HG03558 (cell line): ENCODE measurements at regions not wholly inside any gene's neighbourhood (a gene's known extent, or its start where the extent isn't known, plus 50 kb on each side); places are given as distances from the start of the nearest gene placed in this dataset.
A peak's percentile ranks its signal among the peaks of the same experiment; 100 is the strongest.
"Not testable (repeated sequence)": the region's sequence is repeated elsewhere in the genome, so short reads cannot be mapped to it uniquely, and the experiment has no call there.

Source experiments
- ATAC-seq: cut with Tn5 transposase; IDR thresholded peaks from one replicate; pipeline ENCODE4 v1.9.1; 2021; ENCODE audit warnings: moderate number of reproducible peaks; ENCODE audit not compliant: unreplicated experiment; ENCODE audit errors: extremely low read depth

DNA sequence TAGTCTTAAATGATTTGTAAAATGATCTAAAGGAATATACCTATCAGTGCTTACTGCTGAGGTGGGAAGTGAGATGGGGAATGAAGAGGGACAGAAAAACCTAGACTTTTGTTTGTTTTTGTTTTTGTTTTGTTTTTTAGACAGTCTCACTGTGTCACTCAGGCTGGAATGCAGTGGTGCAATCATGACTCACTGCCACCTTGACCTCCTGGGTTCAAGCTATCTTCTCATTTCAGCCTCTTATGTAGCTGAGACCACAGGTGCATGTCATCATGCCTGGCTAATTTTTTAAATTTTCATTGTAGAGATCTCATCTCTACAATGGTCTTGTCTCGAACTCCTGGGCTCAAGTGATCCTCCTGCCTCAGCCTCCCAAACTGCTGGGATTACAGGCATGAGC is 116.4 kb upstream of the SEM1 start:
- no peak for ATAC-seq

- ATAC-seq = no peak
Measured at GRCh38 chr7:96827701-96828100, 118.1 kb upstream of the SEM1 start.

DNA sequence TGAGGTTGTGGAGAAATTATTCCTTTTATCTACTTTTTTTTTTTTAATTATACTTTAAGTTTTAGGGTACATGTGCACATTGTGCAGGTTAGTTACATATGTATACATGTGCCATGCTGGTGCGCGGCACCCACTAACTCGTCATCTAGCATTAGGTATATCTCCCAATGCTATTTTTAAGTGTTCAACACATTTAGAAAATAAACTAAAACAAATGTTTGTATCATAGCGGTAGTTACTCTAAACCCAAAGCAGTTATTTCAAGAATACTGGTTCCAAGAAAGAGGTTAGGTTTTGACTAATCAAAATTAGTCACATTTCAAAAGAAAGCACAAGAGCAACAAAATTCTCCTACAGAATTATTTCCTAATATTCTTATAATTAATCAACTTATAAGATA is 119.5 kb upstream of the SEM1 start:
- not testable (repeated sequence) for ATAC-seq

GRCh38 chr7:96831446-96831845 is 121.8 kb upstream of the SEM1 start:
- ATAC-seq = no peak

GRCh38 chr7:96832092-96832662 is 122.5 kb upstream of the SEM1 start:
- no peak for ATAC-seq

GRCh38 chr7:96833676-96834453 is 124.2 kb upstream of the SEM1 start:
- no peak for ATAC-seq

GRCh38 chr7:96836456-96836855 is 126.8 kb upstream of the SEM1 start:
- no peak for ATAC-seq

DNA sequence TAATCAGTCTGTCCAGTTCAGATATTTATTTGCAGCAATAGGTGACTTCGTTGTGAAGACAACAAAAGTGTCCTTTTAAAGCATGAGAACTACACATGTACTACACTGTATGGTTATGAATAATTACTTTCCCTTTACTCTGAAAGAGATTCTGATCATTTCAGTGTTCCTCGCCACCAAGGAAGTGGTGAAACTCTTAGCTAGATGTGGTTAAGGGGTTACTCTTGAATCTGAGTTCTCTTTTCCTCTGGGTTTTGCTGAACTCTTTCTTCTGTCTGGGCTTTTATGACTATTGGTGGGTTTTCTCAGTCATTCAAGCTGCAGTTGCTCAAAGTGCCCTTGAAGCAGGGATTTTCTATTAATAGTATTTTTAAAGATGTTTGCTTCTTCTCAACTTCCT is 127.9 kb upstream of the SEM1 start:
- peak; percentile 99 for ATAC-seq

DNA sequence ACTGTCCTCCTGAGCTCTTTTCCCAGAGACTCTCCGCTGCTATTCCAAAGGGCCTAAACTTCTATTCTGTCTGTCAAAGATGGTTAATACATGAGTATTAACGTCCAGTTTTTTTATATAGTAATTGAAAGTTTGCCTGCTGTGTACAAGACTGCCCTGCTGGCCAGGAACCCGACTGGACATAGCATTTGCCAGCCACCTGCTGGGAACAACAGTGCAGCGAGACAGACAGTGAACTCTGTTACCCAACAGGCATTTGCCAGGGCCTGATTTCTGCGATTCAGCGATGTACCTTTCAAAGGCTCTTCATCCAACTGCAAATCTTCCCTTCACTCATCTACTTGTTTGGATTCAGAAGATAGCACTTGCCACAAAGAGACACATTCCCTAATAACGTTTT is 128.8 kb upstream of the SEM1 start:
- ATAC-seq = no peak

DNA sequence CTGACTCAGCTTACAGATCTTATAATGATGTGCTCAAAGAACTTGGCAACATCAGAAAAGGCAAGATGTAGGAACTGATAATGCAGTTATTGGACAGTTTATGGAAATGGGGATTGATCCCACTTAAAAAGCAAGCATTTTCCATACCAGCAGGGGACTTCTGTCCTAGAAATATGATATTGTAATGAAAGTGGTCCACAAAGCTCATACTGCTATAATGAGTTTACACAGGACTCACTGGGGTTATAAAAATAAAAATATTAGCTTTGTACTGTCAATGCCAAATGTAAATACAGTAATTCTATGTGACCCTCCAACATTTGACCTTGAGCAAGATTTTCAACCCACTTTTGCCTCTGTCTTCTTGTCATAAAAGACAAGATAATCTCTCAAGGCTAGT is 145.5 kb upstream of the SEM1 start:
- no peak for ATAC-seq

DNA sequence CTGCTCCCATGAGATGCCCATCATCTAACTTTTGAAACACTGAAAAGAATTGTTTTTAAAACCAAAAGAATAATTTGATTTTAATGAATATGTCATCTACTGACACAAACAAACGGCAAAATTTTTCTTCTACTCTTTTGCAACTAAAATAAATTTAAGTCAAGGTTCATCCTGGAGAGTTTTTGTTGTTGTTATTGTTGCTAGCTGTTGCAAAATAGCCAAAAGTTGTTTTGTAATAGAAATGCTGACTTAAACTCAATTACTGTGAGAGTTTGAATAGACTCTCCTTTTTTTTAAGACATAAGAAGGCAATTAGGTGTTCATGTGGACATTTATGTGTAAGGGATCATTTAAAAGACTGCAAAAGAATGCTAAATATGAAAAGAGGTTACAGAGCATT is 146.0 kb upstream of the SEM1 start:
- ATAC-seq = no peak

DNA sequence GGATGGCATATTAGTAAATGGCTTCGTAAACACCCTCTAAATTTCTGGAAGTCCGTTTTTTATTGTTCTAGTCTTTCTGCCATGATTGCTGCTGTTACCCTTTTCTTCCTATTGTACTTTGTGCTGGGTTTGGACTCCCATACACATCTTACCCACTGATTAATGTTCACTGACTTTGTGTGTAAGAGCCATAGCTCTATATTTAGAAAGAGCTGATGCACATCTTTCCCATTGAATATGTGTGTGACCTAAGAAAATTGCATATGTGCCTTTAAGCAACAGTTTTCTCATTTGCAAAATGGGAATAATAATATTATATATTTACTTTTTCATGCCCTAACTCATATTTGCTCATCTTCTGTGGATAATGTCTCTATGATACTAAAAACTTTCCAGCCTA is 135.8 kb upstream of the DLX6 start:
- no peak for ATAC-seq

GRCh38 chr7:96870185-96870584 is 135.2 kb upstream of the DLX6 start:
- no peak for ATAC-seq

- no peak for ATAC-seq
Measured at GRCh38 chr7:96870934-96871333, 134.4 kb upstream of the DLX6 start.

DNA sequence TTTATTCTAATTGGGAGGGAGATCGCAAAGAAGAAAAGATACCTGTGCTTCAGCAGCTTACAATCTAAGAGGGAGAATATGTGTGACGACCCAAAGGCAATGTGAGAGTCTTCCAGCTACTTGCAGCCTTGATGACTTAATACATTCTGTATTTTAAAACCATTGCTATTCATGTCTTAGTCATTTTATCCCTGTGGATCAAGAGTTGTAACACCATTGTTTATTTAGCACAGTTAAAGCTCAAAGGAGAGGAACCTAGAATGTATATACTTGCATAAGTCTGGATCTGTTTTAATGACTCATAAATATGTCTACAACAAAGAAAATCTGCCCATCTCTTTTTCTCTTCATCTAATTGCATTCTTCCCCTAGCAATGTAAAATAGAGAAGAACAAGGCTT is 117.9 kb upstream of the DLX6 start:
- ATAC-seq = no peak

DNA sequence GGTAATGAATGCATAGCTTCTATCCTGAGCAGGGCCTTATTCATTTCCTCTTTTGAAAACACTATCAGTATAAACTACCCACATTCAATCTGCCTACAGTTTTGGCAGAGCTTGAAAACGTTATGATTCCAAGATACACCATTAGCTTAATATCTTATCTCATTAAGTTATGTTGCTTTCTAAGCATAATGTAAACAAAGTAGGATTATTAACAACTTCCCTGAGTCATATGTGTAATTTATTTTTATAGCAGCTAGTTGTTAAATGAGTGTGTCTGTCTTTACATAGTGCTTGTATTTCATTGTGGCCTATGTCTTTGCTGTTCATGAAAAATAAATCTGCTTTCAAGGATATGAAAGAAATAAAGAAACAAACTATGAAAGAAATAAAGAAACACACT is 106.2 kb upstream of the DLX6 start:
- no peak for ATAC-seq

GRCh38 chr7:96901822-96902445 is 103.4 kb upstream of the DLX6 start:
- ATAC-seq = no peak

DNA sequence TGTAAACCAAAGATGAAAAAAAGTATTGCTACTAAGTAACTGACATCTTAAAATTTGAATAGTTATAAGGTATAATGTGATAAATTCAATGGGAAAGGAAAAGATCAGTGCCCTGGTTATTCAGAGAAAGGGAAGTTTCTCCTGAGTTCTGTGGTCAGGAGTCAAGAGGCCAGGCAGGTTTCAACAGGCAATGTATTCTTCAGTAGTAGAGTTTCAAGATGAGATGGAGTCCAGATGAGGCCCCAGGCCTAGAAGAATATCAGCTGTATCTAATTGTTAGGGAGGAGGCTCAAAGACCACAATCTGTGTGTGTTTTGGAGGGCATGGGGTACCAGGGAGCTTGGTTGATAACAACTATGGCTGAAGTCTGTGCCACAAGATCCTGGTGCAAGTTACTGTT is 101.4 kb upstream of the DLX6 start:
- ATAC-seq = no peak

GRCh38 chr7:96910486-96910885 is 94.9 kb upstream of the DLX6 start:
- ATAC-seq = no peak

DNA sequence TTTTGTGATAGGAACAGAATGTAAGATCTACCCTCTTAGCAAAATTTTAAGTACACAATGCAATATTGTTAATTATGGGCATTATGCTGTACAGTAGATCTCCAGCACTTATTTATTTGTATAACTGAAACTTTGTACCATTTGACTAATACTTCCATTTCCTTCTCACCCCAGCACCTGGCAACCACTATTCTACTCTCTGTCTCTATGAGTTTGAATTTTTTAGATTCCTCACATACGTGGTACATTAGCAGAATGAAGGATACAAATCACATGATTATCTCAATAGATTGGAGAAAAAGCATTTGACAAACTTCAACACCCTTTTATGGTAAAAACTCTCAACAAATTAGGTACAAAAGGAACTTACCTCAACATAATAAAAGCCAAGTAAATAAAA is 90.3 kb upstream of the DLX6 start:
- no peak for ATAC-seq

GRCh38 chr7:96920064-96920463 is 85.3 kb upstream of the DLX6 start:
- no peak for ATAC-seq

DNA sequence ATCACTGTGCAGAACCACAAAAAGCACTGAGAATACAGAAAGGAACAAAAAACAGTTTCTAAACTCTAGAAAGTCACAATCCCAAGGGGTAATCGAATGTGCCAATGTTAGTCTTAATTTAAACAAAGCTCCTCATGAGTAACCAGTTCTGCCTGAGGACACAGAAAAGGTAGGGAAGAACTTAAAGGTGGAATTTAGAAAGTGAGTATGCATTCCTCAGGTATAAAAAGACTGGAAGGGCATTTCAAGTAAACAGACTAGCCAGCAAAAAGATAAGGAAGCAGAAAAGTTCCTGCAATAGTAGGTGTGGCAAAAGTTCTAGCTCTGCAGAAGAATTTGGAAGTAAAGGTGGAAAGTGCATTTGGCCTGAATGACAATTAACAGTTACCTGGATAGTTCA is 84.6 kb upstream of the DLX6 start:
- ATAC-seq = no peak
